Thoracic aorta (tissue), 2 donors: ENCODE measurements at regions not wholly inside any gene's neighbourhood (a gene's known extent, or its start where the extent isn't known, plus 50 kb on each side); places are given as distances from the start of the nearest gene placed in this dataset.
"Not testable (repeated sequence)": the region's sequence is repeated elsewhere in the genome, so short reads cannot be mapped to it uniquely, and the experiment has no call there.

Experiments used
- ATAC-seq: fragments of 150-250 bp; one replicate; pipeline ENCODE4 v1.8.0; 2017; ENCODE audit warnings: low read depth; ENCODE audit not compliant: insufficient number of reproducible peaks, low FRiP score
- DNase-seq: peaks from one replicate; pipeline ENCODE4 v3.0.0-alpha.2; 2020; ENCODE audit warnings: low spot score
- H3K27ac ChIP-seq, 2 donors: fragments of 200-600 bp; sonication (generic); 1 replicate in 1 of 2; 2 replicates in 1 of 2; pipeline ENCODE4 v1.5.1; 2016; ENCODE audit warnings: mild to moderate bottlenecking in 2 of 2, moderate library complexity in 2 of 2
- H3K27me3 ChIP-seq: fragments of 200-600 bp; sonication (generic); replicated peaks from 2 replicates; pipeline ENCODE4 v1.6.0; 2016; ENCODE audit warnings: mild to moderate bottlenecking; ENCODE audit not compliant: insufficient read depth
- H3K36me3 ChIP-seq: fragments of 200-600 bp; sonication (generic); one replicate; pipeline ENCODE4 v1.5.1; 2016
- H3K4me1 ChIP-seq, 2 donors: fragments of 200-600 bp; sonication (generic); 1 replicate in 1 of 2; 2 replicates in 1 of 2; pipeline versions ENCODE4 v1.5.1 to v1.6.0; 2016; ENCODE audit warnings: low read depth in 2 of 2, mild to moderate bottlenecking in 1 of 2; ENCODE audit not compliant: control insufficient read depth in 1 of 2
- H3K4me3 ChIP-seq: fragments of 200-600 bp; sonication (generic); 2 replicates; pipeline ENCODE4 v1.5.1; 2016; ENCODE audit warnings: mild to moderate bottlenecking
- H3K9me3 ChIP-seq: fragments of 200-600 bp; sonication (generic); 2 replicates; pipeline ENCODE4 v1.5.1; 2016
- TF ChIP-seq, protein P1 (sequence below): fragments of 200-600 bp; sonication (generic); IDR thresholded peaks from one replicate; pipeline ENCODE4 v1.5.1; 2019; ENCODE audit warnings: antibody characterized with exemption

DNA sequence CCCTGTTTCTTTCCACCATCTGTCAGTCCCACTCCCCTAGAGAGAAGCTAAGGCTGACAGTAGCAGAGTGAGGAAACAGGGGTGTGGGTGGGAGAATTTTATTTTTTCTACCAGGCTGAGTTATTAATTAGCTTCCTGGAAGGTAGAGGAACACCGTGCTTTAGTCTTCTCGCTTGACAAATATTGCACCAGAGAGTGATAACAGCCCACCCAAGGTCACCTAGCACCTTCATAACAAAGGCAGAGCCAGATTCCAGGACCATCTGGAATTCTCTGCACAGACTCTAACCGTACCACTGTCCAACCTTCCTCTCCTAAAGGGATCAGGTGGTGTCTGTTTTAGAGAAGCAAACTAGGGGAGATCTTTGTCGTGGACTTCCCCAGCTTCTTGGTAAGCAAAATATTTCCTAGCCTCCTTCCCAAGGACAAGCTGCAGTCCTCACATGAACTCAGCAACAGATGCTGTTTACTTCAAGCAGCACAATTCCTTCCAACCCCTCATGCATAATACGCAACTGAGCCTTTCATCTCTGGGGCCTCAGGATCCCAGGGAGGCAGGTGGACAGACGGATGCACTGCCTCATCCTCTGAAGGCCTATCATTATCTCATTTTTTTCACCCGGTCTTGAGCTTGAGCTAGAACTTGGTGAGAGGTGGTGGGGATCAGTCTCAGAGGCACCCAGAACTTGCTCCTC lies 308.7 kb upstream of the BRINP1 start:
- H3K4me3 ChIP-seq: no peak overlapping the region
- no peak for DNase-seq
- ATAC-seq: no peak
- no peak overlapping the region for H3K27ac ChIP-seq
- TF ChIP-seq, protein P1, sequence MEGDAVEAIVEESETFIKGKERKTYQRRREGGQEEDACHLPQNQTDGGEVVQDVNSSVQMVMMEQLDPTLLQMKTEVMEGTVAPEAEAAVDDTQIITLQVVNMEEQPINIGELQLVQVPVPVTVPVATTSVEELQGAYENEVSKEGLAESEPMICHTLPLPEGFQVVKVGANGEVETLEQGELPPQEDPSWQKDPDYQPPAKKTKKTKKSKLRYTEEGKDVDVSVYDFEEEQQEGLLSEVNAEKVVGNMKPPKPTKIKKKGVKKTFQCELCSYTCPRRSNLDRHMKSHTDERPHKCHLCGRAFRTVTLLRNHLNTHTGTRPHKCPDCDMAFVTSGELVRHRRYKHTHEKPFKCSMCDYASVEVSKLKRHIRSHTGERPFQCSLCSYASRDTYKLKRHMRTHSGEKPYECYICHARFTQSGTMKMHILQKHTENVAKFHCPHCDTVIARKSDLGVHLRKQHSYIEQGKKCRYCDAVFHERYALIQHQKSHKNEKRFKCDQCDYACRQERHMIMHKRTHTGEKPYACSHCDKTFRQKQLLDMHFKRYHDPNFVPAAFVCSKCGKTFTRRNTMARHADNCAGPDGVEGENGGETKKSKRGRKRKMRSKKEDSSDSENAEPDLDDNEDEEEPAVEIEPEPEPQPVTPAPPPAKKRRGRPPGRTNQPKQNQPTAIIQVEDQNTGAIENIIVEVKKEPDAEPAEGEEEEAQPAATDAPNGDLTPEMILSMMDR: no peak
- no peaks in the 10 kb centered on the region for H3K9me3 ChIP-seq
- no peaks in the 10 kb centered on the region for H3K4me1 ChIP-seq
- no peaks in the 10 kb centered on the region for H3K36me3 ChIP-seq
- H3K27me3 ChIP-seq: no peaks in the 10 kb centered on the region

DNA sequence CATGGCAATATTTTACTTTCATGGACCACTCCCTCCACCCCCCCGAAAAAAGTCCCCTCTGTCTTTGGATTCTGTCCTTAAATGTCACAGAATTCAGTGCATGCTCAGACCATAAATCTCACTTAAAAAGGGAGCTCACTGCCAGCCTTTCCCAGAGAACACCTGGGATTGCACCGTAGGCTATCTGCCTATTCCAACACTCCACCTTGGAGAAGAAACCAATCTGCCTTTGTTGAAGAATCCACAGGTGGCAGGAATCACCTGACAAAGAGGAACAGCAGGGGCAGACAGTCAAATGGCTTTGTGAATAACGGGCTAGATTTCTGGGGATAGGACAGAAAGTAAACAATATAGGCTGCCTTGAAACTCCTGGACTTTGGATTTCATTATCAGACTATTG lies 306.7 kb upstream of the BRINP1 start:
- Histone ChIP-seq H3K4me3 (no peak overlapping the region), H3K36me3 (no peaks in the 10 kb centered on the region), H3K9me3 (no peaks in the 10 kb centered on the region), H3K4me1 (no peaks in the 10 kb centered on the region), H3K27me3 (no peaks in the 10 kb centered on the region), H3K27ac (no peak overlapping the region)
- DNase-seq (no peak), ATAC-seq (no peak)
- TF ChIP-seq, protein P1: no peak

DNA sequence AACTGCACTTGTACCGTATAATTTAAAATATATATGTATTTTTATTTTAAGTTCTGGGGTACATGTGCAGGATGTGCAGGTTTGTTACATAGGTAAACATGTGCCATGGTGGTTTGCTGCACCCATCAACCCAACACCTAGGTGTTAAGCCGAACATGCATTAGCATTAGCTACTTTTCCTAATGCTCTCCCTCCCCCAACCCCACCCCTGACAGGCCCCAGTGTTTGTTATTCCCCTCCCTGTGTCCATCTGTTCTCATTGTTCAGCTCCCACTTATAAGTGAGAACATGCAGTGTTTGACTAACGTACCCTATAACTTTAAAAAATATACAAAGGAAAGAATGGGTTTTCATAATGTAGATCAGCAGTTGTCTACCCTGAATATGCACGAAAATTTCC lies 303.5 kb upstream of the BRINP1 start:
- H3K27ac ChIP-seq, ATAC-seq, H3K27me3 ChIP-seq, H3K4me1 ChIP-seq, H3K36me3 ChIP-seq, H3K9me3 ChIP-seq, DNase-seq, H3K4me3 ChIP-seq: not testable (repeated sequence)

DNA sequence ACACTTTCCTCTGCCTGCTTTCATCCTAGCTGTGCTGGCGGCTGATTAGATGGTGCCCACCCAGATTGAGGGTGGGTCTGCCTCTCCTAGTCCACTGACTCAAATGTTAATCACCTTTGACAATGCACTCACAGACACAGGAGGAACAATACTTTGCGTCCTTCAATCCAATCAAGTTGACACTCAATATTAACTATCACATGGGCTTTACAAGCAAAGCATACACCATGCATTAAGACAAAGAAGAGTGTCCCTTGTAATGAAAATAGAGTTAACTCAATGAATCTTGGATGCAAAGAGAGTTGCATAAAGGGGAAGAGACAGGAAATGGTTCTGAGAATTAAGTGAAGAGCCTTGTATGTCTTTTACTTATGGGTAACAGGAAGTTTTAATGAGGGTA lies 298.7 kb upstream of the BRINP1 start:
- no peak overlapping the region for H3K27ac ChIP-seq
- H3K4me3 ChIP-seq: no peak overlapping the region
- TF ChIP-seq, protein P1: no peak
- ATAC-seq (no peak), DNase-seq (no peak)
- H3K36me3 ChIP-seq: no peaks in the 10 kb centered on the region
- H3K9me3 ChIP-seq: no peaks in the 10 kb centered on the region
- H3K27me3 ChIP-seq: no peaks in the 10 kb centered on the region
- H3K4me1 ChIP-seq: no peaks in the 10 kb centered on the region

DNA sequence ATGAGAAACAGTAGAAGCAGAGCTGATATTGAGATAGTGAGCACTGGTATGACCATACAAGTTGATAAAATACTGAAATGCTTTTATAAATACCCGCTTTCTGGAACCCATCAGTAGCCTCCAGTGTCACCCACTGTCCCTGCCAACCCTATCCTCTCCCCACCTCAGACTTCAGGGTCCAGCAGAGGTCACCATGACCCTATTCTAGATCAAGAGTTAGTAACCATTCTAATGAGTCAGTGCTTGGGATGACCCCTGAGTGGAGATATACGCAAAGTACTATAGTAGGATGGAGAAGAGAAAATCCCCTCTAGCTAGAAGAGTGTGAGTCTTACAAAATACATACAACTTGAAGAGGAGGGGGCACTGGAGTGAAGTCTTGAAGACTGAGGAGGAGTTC lies 297.9 kb upstream of the BRINP1 start:
- Histone ChIP-seq H3K4me1 (no peaks in the 10 kb centered on the region), H3K27me3 (no peaks in the 10 kb centered on the region), H3K36me3 (no peaks in the 10 kb centered on the region), H3K9me3 (no peaks in the 10 kb centered on the region), H3K4me3 (no peak overlapping the region), H3K27ac (no peak overlapping the region)
- no peak for DNase-seq
- TF ChIP-seq, protein P1: no peak
- ATAC-seq: no peak

DNA sequence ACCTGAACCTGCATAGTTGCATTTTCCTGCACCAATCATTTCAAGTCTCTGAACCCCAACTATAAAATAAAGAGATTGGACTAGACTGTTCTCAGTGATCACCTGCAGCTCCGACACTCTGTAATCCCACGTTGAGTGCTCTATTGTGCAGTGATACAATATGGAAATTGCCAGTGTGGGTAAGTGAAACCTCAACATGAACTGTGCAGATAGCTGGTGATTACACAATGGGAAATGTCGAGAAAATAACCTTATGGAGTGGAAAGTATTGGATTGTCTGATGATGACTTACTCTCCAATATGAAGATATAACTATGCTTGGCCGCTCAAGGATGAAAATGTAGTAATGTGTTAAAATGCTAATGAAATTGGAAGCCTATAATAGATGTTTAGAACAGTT lies 293.1 kb upstream of the BRINP1 start:
- ATAC-seq (no peak), DNase-seq (no peak)
- H3K4me3 ChIP-seq: no peak overlapping the region
- TF ChIP-seq, protein P1: no peak
- no peaks in the 10 kb centered on the region for H3K4me1 ChIP-seq
- no peaks in the 10 kb centered on the region for H3K36me3 ChIP-seq
- H3K9me3 ChIP-seq: no peaks in the 10 kb centered on the region
- no peak overlapping the region for H3K27ac ChIP-seq
- H3K27me3 ChIP-seq: no peaks in the 10 kb centered on the region
